SK-N-SH (cell line): ENCODE measurements at regions not wholly inside any gene's neighbourhood (a gene's known extent, or its start where the extent isn't known, plus 50 kb on each side); places are given as distances from the start of the nearest gene placed in this dataset.

Experiments
- CTCF ChIP-seq: fragments of 200-600 bp; sonication (generic); IDR thresholded peaks from 2 replicates; pipeline ENCODE4 v1.6.1; 2017; ENCODE audit warnings: antibody characterized with exemption, mild to moderate bottlenecking, moderate library complexity
- EP300 ChIP-seq, 2 experiments: IDR thresholded peaks; 2 replicates each; pipeline versions ENCODE4 v1.4.0 to v1.6.1; 2012; ENCODE audit warnings: borderline replicate concordance in 1 of 2, low read depth in 1 of 2, low read length in 1 of 2
- FOXM1 ChIP-seq: IDR thresholded peaks from 2 replicates; pipeline ENCODE4 v1.4.0; 2012; ENCODE audit warnings: low read depth, mild to moderate bottlenecking
- GABPA ChIP-seq: IDR thresholded peaks from 2 replicates; pipeline ENCODE4 v1.4.0; 2012; ENCODE audit warnings: low read depth, mild to moderate bottlenecking
- IRF3 ChIP-seq: fragments of 150-350 bp; IDR thresholded peaks from 2 replicates; pipeline ENCODE4 v1.6.1; 2016; ENCODE audit warnings: mild to moderate bottlenecking, low read depth, low read length
- MAX ChIP-seq: IDR thresholded peaks from 2 replicates; pipeline ENCODE4 v1.4.0; 2012; ENCODE audit warnings: low read depth
- PBX3 ChIP-seq: IDR thresholded peaks from 2 replicates; pipeline ENCODE4; 2012
- POLR2AphosphoS5 ChIP-seq: IDR thresholded peaks from 2 replicates; pipeline ENCODE4 v1.6.1; 2012; ENCODE audit warnings: low read depth, low read length
- RFX5 ChIP-seq: IDR thresholded peaks from 2 replicates; pipeline ENCODE4 v1.6.1; 2012; ENCODE audit warnings: mild to moderate bottlenecking, improper control_type of control experiment, low read length
- SMC3 ChIP-seq: IDR thresholded peaks from 2 replicates; pipeline ENCODE4 v1.6.1; 2012; ENCODE audit warnings: low read depth, low read length, improper control_type of control experiment
- TAF1 ChIP-seq: IDR thresholded peaks from 2 replicates; pipeline ENCODE4 v1.6.1; 2012; ENCODE audit warnings: low read depth, mild to moderate bottlenecking, low read length, moderate library complexity, borderline replicate concordance
- TF ChIP-seq, protein P1 (sequence below): IDR thresholded peaks from 2 replicates; pipeline ENCODE4 v1.6.1; 2012; ENCODE audit warnings: mild to moderate bottlenecking, low read depth, low read length, moderate library complexity
- TF ChIP-seq, protein P2 (sequence below): fragments of 150-350 bp; IDR thresholded peaks from 2 replicates; pipeline ENCODE4 v1.6.1; 2017; ENCODE audit warnings: antibody characterized with exemption, low read length, low read depth, borderline replicate concordance

- TF ChIP-seq FOXM1 (no peak), CTCF (no peak), PBX3 (no peak), POLR2AphosphoS5 (no peak), MAX (no peak), GABPA (no peak), EP300 (IDR thresholded peaks at IDR 0.05; ENCODE audit: borderline replicate concordance in 1 of 2, low read depth in 1 of 2, low read length in 1 of 2) (no peak), IRF3 (no peak), TAF1 (no peak), SMC3 (no peak), RFX5 (no peak)
- TF ChIP-seq, protein P1, sequence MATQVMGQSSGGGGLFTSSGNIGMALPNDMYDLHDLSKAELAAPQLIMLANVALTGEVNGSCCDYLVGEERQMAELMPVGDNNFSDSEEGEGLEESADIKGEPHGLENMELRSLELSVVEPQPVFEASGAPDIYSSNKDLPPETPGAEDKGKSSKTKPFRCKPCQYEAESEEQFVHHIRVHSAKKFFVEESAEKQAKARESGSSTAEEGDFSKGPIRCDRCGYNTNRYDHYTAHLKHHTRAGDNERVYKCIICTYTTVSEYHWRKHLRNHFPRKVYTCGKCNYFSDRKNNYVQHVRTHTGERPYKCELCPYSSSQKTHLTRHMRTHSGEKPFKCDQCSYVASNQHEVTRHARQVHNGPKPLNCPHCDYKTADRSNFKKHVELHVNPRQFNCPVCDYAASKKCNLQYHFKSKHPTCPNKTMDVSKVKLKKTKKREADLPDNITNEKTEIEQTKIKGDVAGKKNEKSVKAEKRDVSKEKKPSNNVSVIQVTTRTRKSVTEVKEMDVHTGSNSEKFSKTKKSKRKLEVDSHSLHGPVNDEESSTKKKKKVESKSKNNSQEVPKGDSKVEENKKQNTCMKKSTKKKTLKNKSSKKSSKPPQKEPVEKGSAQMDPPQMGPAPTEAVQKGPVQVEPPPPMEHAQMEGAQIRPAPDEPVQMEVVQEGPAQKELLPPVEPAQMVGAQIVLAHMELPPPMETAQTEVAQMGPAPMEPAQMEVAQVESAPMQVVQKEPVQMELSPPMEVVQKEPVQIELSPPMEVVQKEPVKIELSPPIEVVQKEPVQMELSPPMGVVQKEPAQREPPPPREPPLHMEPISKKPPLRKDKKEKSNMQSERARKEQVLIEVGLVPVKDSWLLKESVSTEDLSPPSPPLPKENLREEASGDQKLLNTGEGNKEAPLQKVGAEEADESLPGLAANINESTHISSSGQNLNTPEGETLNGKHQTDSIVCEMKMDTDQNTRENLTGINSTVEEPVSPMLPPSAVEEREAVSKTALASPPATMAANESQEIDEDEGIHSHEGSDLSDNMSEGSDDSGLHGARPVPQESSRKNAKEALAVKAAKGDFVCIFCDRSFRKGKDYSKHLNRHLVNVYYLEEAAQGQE = no peak
- TF ChIP-seq, protein P2, sequence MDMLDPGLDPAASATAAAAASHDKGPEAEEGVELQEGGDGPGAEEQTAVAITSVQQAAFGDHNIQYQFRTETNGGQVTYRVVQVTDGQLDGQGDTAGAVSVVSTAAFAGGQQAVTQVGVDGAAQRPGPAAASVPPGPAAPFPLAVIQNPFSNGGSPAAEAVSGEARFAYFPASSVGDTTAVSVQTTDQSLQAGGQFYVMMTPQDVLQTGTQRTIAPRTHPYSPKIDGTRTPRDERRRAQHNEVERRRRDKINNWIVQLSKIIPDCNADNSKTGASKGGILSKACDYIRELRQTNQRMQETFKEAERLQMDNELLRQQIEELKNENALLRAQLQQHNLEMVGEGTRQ = no peak
Observed at GRCh38 chr12:127991485-127991884, 275.5 kb upstream of the TMEM132C start.
